PFSK-1 (cell line): ENCODE measurements at regions not wholly inside any gene's neighbourhood (a gene's known extent, or its start where the extent isn't known, plus 50 kb on each side); places are given as distances from the start of the nearest gene placed in this dataset.

Experiments
- FOXP2 ChIP-seq: optimal IDR thresholded peaks from 2 replicates; pipeline ENCODE3; 2011; ENCODE audit warnings: borderline replicate concordance, control low read depth, inconsistent platforms; ENCODE audit not compliant: insufficient read depth; ENCODE audit errors: extremely low read length, extremely low read depth
- POLR2AphosphoS5 ChIP-seq: IDR thresholded peaks from 2 replicates; pipeline ENCODE4 v1.6.1; 2012; ENCODE audit warnings: low read depth, mild to moderate bottlenecking, control low read depth, low read length, moderate library complexity
- REST ChIP-seq, 2 experiments: IDR thresholded peaks; 2 replicates each; pipeline versions ENCODE4 v1.6.1 to v1.8.0; 2011 to 2012; ENCODE audit warnings: low read depth in 2 of 2, low read length in 2 of 2, control low read depth in 1 of 2, inconsistent platforms in 1 of 2, mild to moderate bottlenecking in 1 of 2, moderate library complexity in 1 of 2; ENCODE audit not compliant: insufficient read depth in 1 of 2
- SIN3A ChIP-seq: IDR thresholded peaks from 2 replicates; pipeline ENCODE4 v1.6.1; 2012; ENCODE audit warnings: mild to moderate bottlenecking, low read length, moderate library complexity, borderline replicate concordance; ENCODE audit not compliant: insufficient read depth
- TAF1 ChIP-seq: IDR thresholded peaks from 2 replicates; pipeline ENCODE4 v1.6.1; 2012; ENCODE audit warnings: low read length, control low read depth, borderline replicate concordance; ENCODE audit not compliant: insufficient read depth

GRCh38 chr9:115362640-115363039, 244.7 kb upstream of the TNC start:
- TF ChIP-seq TAF1 (no peak), SIN3A (no peak), FOXP2 (no peak), POLR2AphosphoS5 (no peak), REST (IDR thresholded peaks at IDR 0.05; ENCODE audit: insufficient read depth in 1 of 2, low read depth in 2 of 2, low read length in 2 of 2) (no peak)
